NCI-H2196 treated with DMSO at 0.1 percent for 48 hours (cell line): ENCODE measurements at regions not wholly inside any gene's neighbourhood (a gene's known extent, or its start where the extent isn't known, plus 50 kb on each side); places are given as distances from the start of the nearest gene placed in this dataset.
"Not testable (repeated sequence)": the region's sequence is repeated elsewhere in the genome, so short reads cannot be mapped to it uniquely, and the experiment has no call there.

Source experiments
- DNase-seq: peaks from one replicate; lab custom pipeline; 2025; ENCODE audit not compliant: unreplicated experiment; lab: John Stamatoyannopoulos, UW

- DNase-seq, result peak; percentile 35
Observed at GRCh38 chr10:3395458-3395861, 222.9 kb upstream of the PITRM1 start.

DNA sequence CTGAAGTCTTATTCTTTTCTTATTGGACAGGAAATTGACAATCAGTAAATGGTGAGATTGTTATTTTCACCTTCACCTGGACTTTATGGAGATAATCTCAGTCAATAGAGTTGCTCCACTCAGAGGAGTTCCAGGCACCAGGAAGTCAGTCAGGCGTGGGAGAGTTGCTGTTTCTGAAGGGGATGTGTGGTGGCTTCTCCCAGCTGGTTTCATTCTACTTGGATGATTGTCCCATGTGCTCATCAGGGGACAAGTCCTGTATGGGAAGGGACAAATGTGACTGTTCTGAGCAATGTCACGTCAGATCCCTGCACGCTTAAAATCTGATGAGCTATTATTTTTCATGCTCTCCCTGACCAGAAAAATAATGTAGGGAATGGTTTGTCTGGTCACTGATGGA is 222.5 kb upstream of the PITRM1 start:
- DNase-seq, result no peak

GRCh38 chr10:3393958-3394357 is 221.4 kb upstream of the PITRM1 start:
- DNase-seq, result no peak

GRCh38 chr10:3391657-3392056 is 219.1 kb upstream of the PITRM1 start:
- DNase-seq, result no peak

DNA sequence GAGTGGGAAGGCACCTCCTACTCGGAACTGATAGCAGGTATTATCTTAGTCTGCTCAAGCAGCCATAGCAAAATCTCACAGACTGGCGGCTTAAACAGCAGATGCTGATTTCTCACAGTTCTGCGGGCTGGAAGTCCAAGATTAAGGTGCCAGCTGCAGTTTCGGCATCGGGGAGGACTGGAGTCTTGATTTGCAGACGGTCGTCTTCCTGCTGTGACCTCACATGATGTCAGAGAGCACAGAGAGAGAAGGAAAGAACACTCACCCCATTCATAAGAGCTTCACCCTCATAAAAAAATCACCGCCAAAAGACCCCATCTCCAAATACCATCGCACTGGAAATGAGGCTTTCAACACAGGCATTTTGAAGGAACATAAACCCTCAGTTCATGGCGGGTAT is 216.5 kb upstream of the PITRM1 start:
- no peak for DNase-seq

- DNase-seq, result no peak
Observed at GRCh38 chr10:3385487-3385886, 212.9 kb upstream of the PITRM1 start.

GRCh38 chr10:3382092-3382491 is 209.5 kb upstream of the PITRM1 start:
- DNase-seq, result no peak

DNA sequence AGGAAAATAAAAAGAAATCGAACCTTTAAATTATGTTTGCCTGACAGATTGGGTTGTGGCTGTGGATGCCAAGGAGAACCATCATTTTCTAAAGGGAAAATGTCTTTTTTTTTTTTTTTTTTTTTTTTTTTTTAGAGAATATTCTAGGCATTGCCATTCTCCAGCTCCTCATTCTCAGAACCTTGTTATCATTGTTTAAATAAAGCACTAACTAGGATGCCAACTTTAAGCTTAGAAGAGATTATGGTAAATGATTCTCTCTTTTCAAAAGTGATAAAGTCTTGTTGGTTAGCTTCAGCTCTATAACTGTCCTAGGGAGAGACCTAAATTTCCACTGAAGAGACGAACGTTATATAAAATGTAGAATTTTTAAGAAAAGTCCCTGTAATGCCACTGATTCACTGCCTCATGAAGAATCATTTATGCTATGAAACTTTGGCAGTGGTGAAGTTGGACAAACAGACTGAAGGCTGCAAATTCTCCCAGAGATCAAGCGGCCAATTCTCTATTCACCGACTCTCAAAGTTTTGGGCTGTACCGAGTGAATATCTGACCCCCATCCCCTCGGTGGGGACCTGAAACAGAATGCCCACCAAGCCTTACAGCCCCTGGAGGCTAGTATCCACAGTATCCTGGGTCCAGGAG is 207.9 kb upstream of the PITRM1 start:
- DNase-seq, result no peak

GRCh38 chr10:3376631-3377030 is 204.0 kb upstream of the PITRM1 start:
- DNase-seq, result no peak

GRCh38 chr10:3375505-3375904 is 202.9 kb upstream of the PITRM1 start:
- DNase-seq, result no peak

GRCh38 chr10:3374914-3375313 is 202.3 kb upstream of the PITRM1 start:
- no peak for DNase-seq

DNA sequence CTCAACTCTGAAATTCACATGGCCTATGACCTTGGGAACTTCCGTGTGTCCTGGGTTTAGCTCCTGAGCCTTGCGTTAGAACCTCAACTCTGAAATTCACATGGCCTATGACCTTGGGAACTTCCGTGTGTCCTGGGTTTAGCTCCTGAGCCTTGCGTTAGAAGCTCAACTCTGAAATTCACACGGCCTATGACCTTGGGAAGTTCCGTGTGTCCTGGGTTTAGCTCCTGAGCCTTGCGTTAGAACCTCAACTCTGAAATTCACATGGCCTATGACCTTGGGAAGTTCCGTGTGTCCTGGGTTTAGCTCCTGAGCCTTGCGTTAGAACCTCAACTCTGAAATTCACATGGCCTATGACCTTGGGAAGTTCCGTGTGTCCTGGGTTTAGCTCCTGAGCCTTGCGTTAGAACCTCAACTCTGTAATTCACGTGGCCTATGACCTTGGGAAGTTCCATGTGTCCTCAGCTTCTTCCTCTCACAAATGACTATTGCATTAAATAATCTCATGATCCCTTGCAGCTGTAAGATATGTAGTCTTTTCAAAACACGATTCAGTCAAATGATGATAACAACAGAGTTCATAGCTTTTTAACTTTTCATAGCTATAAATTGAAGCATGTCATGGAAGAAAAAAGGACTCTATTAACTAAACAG is 200.9 kb upstream of the PITRM1 start:
- not testable (repeated sequence) for DNase-seq

DNA sequence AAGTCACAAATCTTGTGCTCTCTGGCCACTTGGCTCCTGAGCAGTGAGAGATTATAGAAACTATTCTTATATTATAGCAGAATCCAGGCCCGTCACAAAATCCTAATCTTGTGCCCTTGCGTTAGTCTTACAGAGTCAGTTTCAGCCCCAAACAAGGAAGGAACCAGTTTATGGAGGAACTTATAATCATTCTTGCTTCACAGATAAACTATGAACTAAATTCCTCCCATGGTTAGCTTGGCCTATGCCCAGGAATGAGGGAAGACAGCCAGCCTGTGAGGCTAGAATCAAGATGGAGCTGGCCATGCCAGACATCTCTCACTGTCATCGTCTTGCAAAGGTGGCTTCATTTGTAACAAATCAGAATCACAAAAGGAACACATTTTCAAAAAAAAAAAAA is 199.7 kb upstream of the PITRM1 start:
- DNase-seq, result no peak

GRCh38 chr10:3371624-3372023 is 199.0 kb upstream of the PITRM1 start:
- DNase-seq, result not testable (repeated sequence)

DNA sequence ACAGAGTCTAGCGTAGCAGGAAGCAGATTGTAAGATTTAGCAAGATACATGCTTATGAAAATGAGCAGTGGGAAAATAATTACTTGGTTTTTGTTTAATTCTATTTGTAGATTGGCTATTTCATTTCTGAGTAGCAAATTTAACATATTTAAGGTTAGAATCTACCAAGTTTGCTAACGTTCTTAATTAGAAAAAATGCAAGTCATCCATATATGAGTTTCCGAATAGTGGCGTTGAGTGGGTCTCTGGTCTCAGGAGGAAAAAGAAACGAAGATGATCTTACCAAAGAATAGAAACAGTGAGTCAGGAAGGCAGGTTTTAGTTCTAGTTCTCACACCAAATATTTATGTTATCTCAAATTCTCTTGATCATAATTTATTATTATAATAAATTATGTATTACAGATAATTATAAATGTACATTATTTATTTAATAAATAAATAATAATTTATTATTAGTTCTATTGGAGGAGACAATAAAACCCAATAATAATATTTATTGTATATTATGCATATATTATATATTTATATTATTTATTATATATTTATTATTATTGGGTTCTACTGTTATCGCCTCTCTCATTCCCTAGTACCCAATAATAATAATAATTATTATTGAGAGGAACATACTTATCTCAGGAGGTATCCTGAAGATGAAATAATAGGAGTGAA is 194.3 kb upstream of the PITRM1 start:
- no peak for DNase-seq

GRCh38 chr10:3366043-3366442 is 193.5 kb upstream of the PITRM1 start:
- DNase-seq, result no peak

DNA sequence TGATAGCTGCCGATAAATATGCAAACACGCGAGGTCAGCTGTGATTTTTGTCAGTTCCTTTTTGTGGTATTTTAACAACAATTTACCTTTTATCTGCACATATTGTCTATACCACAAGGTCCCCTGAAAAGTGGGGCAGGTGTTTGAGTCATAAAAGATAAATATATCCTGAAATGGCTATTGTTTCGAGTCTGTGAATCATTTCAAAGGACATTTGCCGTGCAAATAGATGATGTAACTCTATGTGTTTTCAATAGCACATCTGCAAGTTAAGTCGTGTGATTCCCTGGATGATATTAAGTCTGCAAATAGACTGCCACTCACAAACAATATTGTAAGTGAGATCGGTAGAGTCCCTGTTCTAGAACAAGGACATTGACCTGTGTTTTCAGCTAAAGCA is 193.0 kb upstream of the PITRM1 start:
- DNase-seq, result peak; percentile 27

GRCh38 chr10:3364768-3365480 is 192.3 kb upstream of the PITRM1 start:
- no peak for DNase-seq

DNA sequence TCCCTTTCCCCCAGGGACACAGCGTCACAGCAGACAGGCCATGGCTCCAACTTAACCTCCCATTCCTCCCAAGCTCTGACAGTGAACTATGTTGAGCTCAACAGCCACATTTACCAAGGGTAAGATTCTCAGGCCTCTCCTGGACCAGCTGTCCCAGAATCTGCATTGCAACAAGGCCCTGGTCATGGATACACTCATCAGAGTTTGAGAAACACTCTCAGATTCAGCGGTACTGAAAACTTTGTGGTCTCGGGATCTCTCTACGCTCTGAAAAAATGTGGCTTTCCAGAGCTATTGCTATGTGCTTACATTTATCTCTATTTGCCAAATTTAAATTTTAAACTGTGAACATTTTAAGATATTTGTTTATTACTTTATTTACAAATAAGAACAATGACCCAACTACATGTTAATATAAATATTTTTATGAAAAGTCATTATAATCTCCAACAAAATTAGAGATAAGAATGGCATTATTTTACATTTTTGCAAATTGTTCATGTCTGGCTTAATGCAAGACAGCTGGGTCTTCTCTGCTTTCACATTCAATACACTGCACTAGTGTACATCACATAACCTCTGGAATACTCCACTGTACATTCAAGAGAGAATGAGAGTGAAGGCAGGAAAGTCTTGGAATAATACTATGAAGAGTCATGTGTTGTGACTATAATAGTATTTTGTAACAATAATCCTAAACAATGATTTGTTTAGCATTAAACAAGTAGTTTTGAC is 190.9 kb upstream of the PITRM1 start:
- no peak for DNase-seq

DNA sequence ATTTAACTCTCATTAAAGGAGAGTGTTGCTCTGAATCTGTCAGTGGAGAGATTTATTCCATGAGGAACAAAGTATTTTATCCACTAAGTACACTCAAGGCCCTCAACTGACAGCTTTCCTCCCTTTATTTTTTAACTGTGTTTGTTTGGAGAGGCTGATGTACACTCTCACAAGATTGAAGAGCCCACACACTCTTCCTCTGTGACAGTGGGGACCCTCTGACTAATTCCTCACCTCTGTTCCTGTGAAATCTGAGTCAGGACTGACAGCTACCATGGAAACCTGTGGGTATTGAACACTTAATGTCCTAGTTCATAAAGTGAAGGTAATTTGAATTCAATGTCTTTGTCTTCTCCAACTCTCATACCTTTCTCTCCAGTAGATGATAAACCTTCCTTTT is 189.8 kb upstream of the PITRM1 start:
- no peak for DNase-seq

- DNase-seq, result no peak
Observed at GRCh38 chr10:3361640-3362039, 189.1 kb upstream of the PITRM1 start.
